ENCODE measurements at regions not wholly inside any gene's neighbourhood (a gene's known extent, or its start where the extent isn't known, plus 50 kb on each side); places are given as distances from the start of the nearest gene placed in this dataset.

- POLR2A ChIA-PET = no interaction called here
- no peaks in the 10 kb centered on the region for H3K9me2 ChIP-seq
- CTCF ChIA-PET = no interaction called here
- no peaks in the 10 kb centered on the region for H3K27me3 ChIP-seq (ENCODE audit: insufficient read depth)
- H2AFZ ChIP-seq (ENCODE audit: low read depth) = no peak overlapping the region
- no peak overlapping the region for H3K27ac ChIP-seq (ENCODE audit: low read depth in 2 of 2, low read length in 1 of 2)
- no peak for DNase-seq
- no peaks in the 10 kb centered on the region for H3K79me2 ChIP-seq (ENCODE audit: insufficient read depth)
- no peak overlapping the region for H3K4me3 ChIP-seq (ENCODE audit: low read depth in 2 of 2, low read length in 1 of 2)
- no peaks in the 10 kb centered on the region for H3F3A ChIP-seq (replicated peaks; ENCODE audit: insufficient read depth)
- no peak overlapping the region for H3K4me2 ChIP-seq
- no peaks in the 10 kb centered on the region for H4K20me1 ChIP-seq (ENCODE audit: insufficient read depth)
- no peaks in the 10 kb centered on the region for H3K36me3 ChIP-seq (replicated peaks in 1 of 2; ENCODE audit: control insufficient read depth in 1 of 2, insufficient read depth in 2 of 2, low read length in 1 of 2)
- H3K9me3 ChIP-seq = no peaks in the 10 kb centered on the region; the same call in 1 of the 2 replicates
- 53% methylated on average over 3 of the region's 3 CpGs for WGBS (ENCODE audit: low lambda C conversion rate)
- no peak overlapping the region for H3K9ac ChIP-seq
- TF ChIP-seq SIN3A (IDR thresholded peaks at IDR 0.05; ENCODE audit: borderline replicate concordance, low read depth, low read length) = no peak
- TF ChIP-seq IRF3 (IDR thresholded peaks at IDR 0.05; ENCODE audit: low read depth, low read length) = no peak
- no peaks in the 10 kb centered on the region for H3K4me1 ChIP-seq (ENCODE audit: control insufficient read depth in 1 of 2, insufficient read depth in 2 of 2, low read depth in 1 of 2, low read length in 1 of 2)
These were observed 73.8 kb downstream of the SLC25A46 start for GRCh38 chr5:110812639-110813038.

- H3K9me2 ChIP-seq = no peaks in the 10 kb centered on the region
- no peak overlapping the region for H2AFZ ChIP-seq (ENCODE audit: low read depth)
- H4K20me1 ChIP-seq (ENCODE audit: insufficient read depth) = no peaks in the 10 kb centered on the region
- no peaks in the 10 kb centered on the region for H3K4me1 ChIP-seq (ENCODE audit: control insufficient read depth in 1 of 2, insufficient read depth in 2 of 2, low read depth in 1 of 2, low read length in 1 of 2)
- CTCF ChIA-PET = no interaction called here
- H3K36me3 ChIP-seq (replicated peaks in 1 of 2; ENCODE audit: control insufficient read depth in 1 of 2, insufficient read depth in 2 of 2, low read length in 1 of 2) = no peaks in the 10 kb centered on the region
- TF ChIP-seq USF2 (IDR thresholded peaks at IDR 0.05; ENCODE audit: borderline replicate concordance, low read depth, low read length) (no peak), TAF1 (IDR thresholded peaks at IDR 0.05; ENCODE audit: borderline replicate concordance, low read depth, low read length) (no peak), PBX3 (IDR thresholded peaks at IDR 0.05) (no peak), ELF1 (IDR thresholded peaks at IDR 0.05) (no peak), POLR2AphosphoS5 (IDR thresholded peaks at IDR 0.05; ENCODE audit: low read depth, low read length) (no peak), SIN3A (IDR thresholded peaks at IDR 0.05; ENCODE audit: borderline replicate concordance, low read depth, low read length) (no peak), IRF3 (IDR thresholded peaks at IDR 0.05; ENCODE audit: low read depth, low read length) (no peak)
- no peak overlapping the region for H3K4me2 ChIP-seq
- no peak overlapping the region for H3K9ac ChIP-seq
- 48% methylated on average over 1 of the region's 1 CpG for WGBS (ENCODE audit: low lambda C conversion rate)
- H3K4me3 ChIP-seq (ENCODE audit: low read depth in 2 of 2, low read length in 1 of 2) = no peak overlapping the region
- no peak overlapping the region; a peak in 1 of 4 replicates for H3K27ac ChIP-seq (ENCODE audit: low read depth in 2 of 2, low read length in 1 of 2)
- no peaks in the 10 kb centered on the region for H3K27me3 ChIP-seq (ENCODE audit: insufficient read depth)
- H3K79me2 ChIP-seq (ENCODE audit: insufficient read depth) = no peaks in the 10 kb centered on the region
- POLR2A ChIA-PET = no interaction called here
- H3F3A ChIP-seq (replicated peaks; ENCODE audit: insufficient read depth) = no peaks in the 10 kb centered on the region
- DNase-seq = no peak
- no peaks in the 10 kb centered on the region; the same call in 1 of the 2 replicates for H3K9me3 ChIP-seq
These were observed 77.3 kb downstream of the SLC25A46 start for GRCh38 chr5:110815916-110816605.

Data from SK-N-SH (cell line).